ENCODE measurements at regions not wholly inside any gene's neighbourhood (a gene's known extent, or its start where the extent isn't known, plus 50 kb on each side); places are given as distances from the start of the nearest gene placed in this dataset.
"Not testable (repeated sequence)": the region's sequence is repeated elsewhere in the genome, so short reads cannot be mapped to it uniquely, and the experiment has no call there.

DNA sequence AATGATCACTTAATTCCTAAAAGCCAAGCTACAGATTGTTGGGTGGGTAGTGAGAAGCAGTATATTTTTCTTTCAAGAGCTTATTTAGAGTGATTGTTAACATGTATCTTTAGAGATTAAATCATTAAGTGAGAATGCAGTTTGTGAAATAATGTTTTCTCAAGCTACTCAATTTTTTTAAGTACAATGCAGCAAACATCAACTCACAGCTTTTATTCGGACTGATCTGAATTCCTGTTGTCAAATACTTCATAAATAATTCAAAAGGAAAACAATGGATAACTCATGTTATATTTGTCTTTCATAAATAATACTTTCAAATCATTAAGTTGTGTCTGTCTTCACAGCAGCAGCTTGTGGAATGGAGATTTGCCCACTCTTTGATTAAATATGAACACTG is 271.1 kb upstream of the DEPDC1 start:
- ATAC-seq (ENCODE audit: low FRiP score in 2 of 2) (no peak), DNase-seq (no peak)
- H3K9me3 ChIP-seq, result peaks cover 0 to 12% (median 1%) of the 10 kb centered on the region in 4 donors
- H3K27ac ChIP-seq, result no peak overlapping the region
- no peak overlapping the region for H3K4me3 ChIP-seq
- WGBS, 2 donors, result 31 to 50% methylated on average over 1 of the region's 1 CpG
- no peaks in the 10 kb centered on the region for H3K27me3 ChIP-seq
- TF ChIP-seq EP300 (IDR thresholded peaks at IDR 0.05), result no peak
- no peak for TF ChIP-seq CTCF (IDR thresholded peaks at IDR 0.05)
- no peak for TF ChIP-seq POLR2AphosphoS5 (IDR thresholded peaks at IDR 0.05)
- no peak for TF ChIP-seq POLR2A (IDR thresholded peaks at IDR 0.05)
- no peaks in the 10 kb centered on the region for H3K4me1 ChIP-seq
- no peaks in the 10 kb centered on the region for H3K36me3 ChIP-seq

DNA sequence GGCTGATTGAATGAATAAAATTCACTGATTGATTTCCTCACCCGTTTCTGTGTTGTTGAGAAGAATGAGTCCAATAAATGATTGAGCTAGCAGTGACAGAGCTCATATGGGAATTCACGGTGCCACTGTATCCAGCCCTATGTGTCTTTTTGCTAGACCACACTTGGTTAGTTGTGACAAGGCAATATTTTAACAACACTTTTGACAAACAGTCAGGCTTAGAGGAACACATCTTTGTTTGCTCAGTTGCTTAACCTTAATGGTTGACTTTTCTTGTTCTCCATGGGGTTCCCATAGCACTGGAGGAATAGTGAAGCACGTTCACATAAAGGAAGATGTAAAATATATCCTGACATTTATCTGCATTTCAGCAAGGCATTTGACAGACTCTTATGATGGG is 273.9 kb upstream of the DEPDC1 start:
- 81 to 86% methylated on average over 3 of the region's 3 CpGs for WGBS, 2 donors
- H3K36me3 ChIP-seq, result no peaks in the 10 kb centered on the region
- no peak overlapping the region for H3K27ac ChIP-seq
- TF ChIP-seq POLR2A (IDR thresholded peaks at IDR 0.05) (no peak), CTCF (IDR thresholded peaks at IDR 0.05) (no peak), EP300 (IDR thresholded peaks at IDR 0.05) (no peak), POLR2AphosphoS5 (IDR thresholded peaks at IDR 0.05) (no peak)
- DNase-seq (no peak), ATAC-seq (ENCODE audit: low FRiP score in 2 of 2) (no peak)
- H3K4me1 ChIP-seq, result no peaks in the 10 kb centered on the region
- H3K27me3 ChIP-seq, result no peaks in the 10 kb centered on the region
- H3K9me3 ChIP-seq, result peaks cover 0 to 7% (median 1%) of the 10 kb centered on the region in 4 donors
- H3K4me3 ChIP-seq, result no peak overlapping the region

DNA sequence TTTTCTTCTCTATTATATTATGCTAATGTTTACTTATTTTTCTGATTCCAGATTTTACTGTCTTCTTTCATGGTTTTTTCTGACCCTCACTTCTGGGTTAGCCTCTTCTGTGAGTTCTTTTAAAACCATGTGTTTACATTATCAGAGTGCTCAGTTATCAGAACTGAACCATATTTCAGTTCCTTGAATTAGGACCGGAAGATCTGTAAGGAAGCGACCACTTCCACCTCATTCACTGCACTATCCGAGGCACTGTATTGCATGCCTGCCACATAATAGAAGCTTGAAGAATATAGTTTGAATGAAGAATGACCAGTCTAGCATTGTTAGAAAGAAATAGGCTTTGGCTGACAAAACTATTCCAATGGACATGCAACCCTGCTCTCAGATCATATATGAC is 281.0 kb upstream of the DEPDC1 start:
- no peaks in the 10 kb centered on the region for H3K4me1 ChIP-seq
- peaks cover 0 to 14% (median 8%) of the 10 kb centered on the region in 4 donors for H3K9me3 ChIP-seq
- TF ChIP-seq POLR2A (IDR thresholded peaks at IDR 0.05) (no peak), CTCF (IDR thresholded peaks at IDR 0.05) (no peak), EP300 (IDR thresholded peaks at IDR 0.05) (no peak), POLR2AphosphoS5 (IDR thresholded peaks at IDR 0.05) (no peak)
- no peak overlapping the region for H3K4me3 ChIP-seq
- no peak for ATAC-seq (ENCODE audit: low FRiP score in 2 of 2)
- WGBS, 2 donors, result 33 to 35% methylated on average over 3 of the region's 3 CpGs
- H3K36me3 ChIP-seq, result no peaks in the 10 kb centered on the region
- no peak for DNase-seq
- H3K27ac ChIP-seq, result no peak overlapping the region
- H3K27me3 ChIP-seq, result no peaks in the 10 kb centered on the region

GRCh38 chr1:68779841-68780240 is 283.0 kb upstream of the DEPDC1 start:
- not testable (repeated sequence) for H3K4me3 ChIP-seq; H3K4me1 ChIP-seq; H3K36me3 ChIP-seq; H3K27ac ChIP-seq; DNase-seq; H3K27me3 ChIP-seq; ATAC-seq (ENCODE audit: low FRiP score in 2 of 2)
- peaks cover 0 to 14% (median 8%) of the 10 kb centered on the region in 4 donors for H3K9me3 ChIP-seq
- 80 to 88% methylated on average over 1 of the region's 1 CpG for WGBS, 2 donors

GRCh38 chr1:68780919-68781318 is 284.0 kb upstream of the DEPDC1 start:
- H3K9me3 ChIP-seq, result peaks cover 0 to 14% (median 8%) of the 10 kb centered on the region in 4 donors
- WGBS, 2 donors, result 0 to 67% methylated on average over 1 to 5 of the region's 5 CpGs
- no peaks in the 10 kb centered on the region for H3K27me3 ChIP-seq
- no peaks in the 10 kb centered on the region for H3K36me3 ChIP-seq
- ATAC-seq (ENCODE audit: low FRiP score in 2 of 2), result no peak
- H3K4me1 ChIP-seq, result no peaks in the 10 kb centered on the region
- no peak overlapping the region for H3K27ac ChIP-seq
- DNase-seq, result no peak
- no peak for TF ChIP-seq POLR2A (IDR thresholded peaks at IDR 0.05)
- TF ChIP-seq EP300 (IDR thresholded peaks at IDR 0.05), result no peak
- no peak for TF ChIP-seq POLR2AphosphoS5 (IDR thresholded peaks at IDR 0.05)
- no peak for TF ChIP-seq CTCF (IDR thresholded peaks at IDR 0.05)
- H3K4me3 ChIP-seq, result no peak overlapping the region
